ENCODE measurements at regions not wholly inside any gene's neighbourhood (a gene's known extent, or its start where the extent isn't known, plus 50 kb on each side); places are given as distances from the start of the nearest gene placed in this dataset.
"Not testable (repeated sequence)": the region's sequence is repeated elsewhere in the genome, so short reads cannot be mapped to it uniquely, and the experiment has no call there.

DNA sequence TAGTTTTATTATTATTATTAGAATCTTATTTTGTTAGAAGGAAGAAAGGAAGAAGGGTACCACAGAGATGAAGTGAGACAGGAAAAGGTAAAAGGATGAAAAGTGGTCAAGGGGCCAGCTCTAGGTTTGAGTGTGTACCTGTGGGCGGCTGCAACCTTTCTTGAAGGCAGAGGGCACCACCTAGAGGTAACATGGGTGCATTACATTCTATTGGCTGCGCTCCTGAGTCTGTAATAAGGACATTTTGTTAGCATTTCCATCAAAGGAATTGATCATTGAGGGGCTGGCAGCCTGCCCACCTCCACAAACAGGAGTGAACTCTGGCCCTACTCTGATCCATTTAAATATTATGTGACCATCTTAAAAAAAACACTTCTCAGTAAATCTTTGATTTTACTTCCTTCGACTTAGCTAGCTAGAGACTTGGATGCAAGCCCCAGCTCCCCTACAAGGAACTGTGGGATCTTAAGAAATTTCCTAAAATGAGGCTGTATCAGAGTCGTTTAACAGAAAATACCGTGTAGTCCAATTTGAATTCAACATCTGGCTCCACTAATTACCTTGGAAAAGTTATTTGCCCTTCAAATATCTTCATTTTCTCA lies 610.4 kb downstream of the IPMK start:
- DNase-seq (peak; percentile 22), ATAC-seq (peak in 1 of 2 donors; percentile 44)
- intact Hi-C loops (cut with DNase I), result no loop called here

DNA sequence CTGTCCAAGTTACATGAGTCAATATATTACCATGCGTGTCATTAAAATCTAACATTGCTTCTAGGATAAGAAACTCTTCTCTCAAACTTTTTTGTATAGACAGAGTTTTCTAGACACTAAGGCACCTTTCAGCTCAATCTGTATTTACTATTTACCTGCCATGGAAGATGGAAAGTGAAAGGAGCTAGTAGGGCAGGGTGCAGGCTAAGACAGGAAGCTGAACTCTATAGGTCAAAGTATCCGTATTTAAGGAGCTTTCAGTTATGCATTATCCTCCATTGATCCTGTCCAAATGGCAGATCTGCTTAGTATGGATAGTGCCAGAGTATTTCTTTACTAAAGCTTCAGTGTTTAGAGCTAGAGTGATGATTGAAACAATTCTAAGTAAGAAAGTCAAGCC lies 612.8 kb downstream of the IPMK start:
- no peak for ATAC-seq
- intact Hi-C loops (cut with DNase I), result no loop called here
- no peak for DNase-seq

DNA sequence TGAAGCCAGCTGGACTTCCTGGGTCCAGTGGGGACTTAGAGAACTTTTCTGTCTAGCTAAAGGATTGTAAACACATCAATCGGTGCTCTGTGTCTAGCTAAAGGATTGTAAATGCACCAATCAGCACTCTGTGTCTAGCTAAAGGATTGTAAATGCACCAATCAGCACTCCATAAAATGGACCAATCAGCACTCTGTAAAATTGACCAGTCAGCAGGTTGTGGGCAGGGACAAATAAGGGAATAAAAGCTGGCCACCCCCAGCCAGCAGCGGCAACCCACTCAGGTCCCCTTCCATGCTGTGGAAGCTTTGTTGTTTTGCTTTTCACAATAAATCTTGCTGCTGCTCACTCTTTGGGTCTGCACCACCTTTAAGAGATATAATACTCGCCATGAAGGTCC lies 622.6 kb downstream of the IPMK start:
- intact Hi-C loops (cut with DNase I); DNase-seq; ATAC-seq: not testable (repeated sequence)

DNA sequence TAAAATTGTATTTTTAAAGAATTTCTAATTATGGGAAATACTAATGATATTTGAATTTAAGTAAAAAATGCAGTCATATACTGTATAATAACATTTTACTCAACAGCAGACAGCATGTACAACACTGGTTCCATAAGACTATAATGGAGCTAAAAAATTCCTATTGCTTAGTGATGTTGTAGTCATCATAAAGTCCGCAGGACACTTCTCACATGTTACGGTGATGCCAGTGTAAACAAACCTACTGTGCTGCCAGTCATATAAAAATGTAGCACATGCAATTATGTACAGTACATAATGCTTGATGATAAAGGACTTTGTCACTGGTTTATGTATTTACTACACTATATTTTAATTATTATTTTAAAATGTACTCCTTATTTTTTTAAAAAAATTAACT lies 629.3 kb downstream of the IPMK start:
- intact Hi-C loops (cut with DNase I), result no loop called here
- no peak for ATAC-seq
- DNase-seq, result no peak

DNA sequence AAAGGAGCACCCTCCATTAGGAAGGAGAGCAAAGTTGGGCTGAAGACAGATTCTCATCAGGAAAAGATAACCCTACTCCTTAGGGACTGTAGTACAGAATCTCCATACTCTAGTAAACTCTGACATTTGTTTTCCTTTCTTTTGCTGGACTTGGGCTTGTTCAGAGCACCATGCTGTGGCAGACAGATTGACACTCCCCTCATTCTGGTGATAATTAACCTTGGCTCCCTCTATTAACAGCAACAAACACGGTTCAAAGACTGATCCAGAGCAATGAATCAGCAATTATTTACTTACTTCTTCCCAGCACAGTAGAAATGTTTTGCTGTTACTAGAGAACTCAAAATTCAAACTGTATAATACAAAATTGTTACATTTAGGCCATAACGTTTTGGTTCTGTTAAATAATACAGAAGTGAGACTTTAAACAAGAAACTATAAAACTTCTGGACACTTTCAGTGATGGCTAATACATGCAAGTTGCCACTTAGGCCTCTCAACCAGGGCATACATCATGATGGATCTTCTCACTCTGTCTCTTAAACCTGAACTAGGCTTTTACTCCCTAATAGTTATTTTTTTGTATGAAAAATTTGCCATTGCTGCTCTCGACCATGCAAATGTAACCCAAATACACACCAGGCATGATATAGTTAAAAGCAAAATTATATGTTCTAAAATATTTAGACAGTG lies 639.0 kb downstream of the IPMK start:
- DNase-seq (no peak), ATAC-seq (no peak)
- intact Hi-C loops (cut with DNase I), result no loop called here

DNA sequence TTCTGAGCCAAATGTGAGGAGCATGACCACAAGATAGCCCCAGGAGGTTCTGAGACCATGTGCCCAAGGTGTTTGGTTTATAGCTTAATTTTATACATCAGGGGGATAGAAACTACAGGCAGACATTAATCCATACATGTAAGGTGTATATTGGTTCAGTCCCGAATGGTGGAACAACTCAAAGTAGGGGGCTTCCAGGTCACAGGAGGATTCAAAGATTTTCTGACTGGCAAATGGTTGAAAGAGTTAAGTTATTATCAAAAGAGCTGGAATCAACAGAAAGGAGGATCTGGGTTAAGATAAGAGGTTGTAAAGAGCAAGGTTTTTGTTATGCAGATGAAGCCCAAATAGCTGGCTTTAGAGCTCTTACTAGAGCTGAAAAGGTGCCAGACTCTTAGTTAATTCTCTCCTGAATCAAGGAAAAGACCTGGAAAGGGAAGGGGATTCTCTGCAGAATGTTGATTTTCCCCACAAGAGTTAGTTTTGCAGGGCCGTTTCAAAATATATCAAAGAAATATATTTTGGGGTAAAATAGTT lies 640.0 kb downstream of the IPMK start:
- no peak for DNase-seq
- ATAC-seq, result no peak
- intact Hi-C loops (cut with DNase I), result no loop called here

DNA sequence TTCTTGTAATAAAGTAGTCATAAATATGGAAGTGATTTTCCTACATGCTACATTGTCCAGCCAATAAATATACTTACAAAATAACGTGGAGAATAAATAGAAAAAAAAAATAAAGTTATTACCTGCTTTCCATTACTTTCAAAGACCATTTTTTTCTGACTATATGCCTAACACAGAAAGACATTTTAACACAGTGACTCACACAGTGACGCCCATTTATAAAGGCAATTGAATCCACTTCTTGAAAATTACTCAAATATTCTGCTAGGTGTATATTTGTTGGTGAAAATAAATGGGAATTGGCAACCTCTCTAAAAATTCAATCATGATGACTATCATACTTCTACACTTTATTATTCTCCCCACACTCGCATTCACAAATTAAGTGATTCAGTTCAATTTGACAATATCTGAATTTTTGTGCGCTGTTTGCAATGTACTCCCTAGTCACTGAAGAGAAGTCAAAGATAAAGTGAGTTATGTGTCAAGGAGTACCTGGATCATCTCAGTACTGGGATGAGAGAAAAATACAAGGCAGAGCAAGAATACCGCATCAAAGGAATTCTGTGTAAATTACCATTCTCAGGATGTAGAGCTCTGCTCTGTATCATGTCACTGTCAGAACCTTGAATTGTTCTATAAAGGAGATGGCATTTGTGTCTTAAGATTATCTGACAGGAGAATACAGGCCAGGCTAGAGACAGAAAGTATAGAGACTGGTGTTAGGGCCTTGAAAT lies 642.7 kb downstream of the IPMK start:
- intact Hi-C loops (cut with DNase I), result no loop called here
- ATAC-seq (no peak), DNase-seq (no peak)

DNA sequence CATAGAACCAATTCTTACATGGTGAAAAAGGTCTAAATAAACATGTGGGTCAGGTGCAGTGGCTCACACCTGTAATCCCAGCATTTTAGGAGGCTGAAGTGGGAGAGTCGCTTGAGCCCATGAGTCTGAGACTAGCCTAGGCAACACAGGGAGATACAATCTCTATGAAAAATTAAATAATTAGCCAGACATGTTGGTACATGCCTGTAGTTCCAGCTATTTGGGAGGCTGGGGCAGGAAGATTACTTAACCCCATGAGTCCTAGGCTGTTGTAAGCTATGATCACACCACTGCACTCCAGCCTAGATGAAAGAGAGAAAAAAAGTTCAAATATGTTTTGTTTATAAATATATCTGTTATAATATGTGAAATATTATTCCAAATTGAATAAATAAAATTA lies 643.6 kb downstream of the IPMK start:
- no peak for ATAC-seq
- DNase-seq, result no peak
- intact Hi-C loops (cut with DNase I), result no loop called here

DNA sequence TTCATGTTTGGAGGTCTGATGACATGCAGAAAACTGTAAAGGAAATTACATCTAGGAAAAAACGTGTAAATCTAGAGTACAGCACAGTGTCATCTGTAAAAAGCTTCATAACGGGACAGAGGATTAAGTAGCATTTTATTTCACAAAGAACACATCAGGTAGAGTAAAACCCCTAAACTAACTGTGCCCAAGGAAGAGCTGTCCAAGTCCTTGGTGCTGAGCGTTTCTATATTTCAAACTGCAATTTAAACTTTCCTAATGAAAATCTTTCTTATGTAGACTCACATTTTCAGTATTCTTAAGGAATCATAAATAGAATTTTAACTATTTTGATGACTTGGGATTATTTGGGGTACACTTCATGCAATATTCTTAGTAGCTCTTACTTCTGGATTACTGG lies 646.2 kb downstream of the IPMK start:
- DNase-seq (no peak), ATAC-seq (no peak)
- intact Hi-C loops (cut with DNase I), result no loop called here

DNA sequence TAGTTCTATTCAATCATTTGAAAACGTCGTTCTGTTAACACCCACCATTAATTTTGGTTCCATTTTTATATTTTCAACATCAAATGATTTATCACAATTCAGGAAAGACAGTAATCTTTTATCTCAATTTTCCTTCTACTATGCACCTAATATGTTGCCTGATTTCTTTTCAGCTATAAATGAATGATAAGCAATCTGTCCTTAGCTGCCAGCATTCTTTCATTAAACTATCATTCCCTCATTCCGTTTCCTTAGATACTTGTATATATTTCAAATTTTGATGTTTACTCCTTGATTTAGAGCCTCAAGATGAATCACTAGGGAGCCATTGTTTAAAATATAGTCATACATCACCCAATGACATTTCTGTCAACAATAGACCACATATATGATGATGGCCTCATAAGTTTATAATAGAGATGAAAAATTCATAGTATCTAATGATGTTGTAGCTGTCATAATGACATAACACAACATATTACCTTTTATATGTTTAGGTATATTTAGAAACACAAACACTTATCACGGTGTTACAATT lies 661.7 kb downstream of the IPMK start:
- ATAC-seq, result no peak
- intact Hi-C loops (cut with DNase I), result no loop called here

DNA sequence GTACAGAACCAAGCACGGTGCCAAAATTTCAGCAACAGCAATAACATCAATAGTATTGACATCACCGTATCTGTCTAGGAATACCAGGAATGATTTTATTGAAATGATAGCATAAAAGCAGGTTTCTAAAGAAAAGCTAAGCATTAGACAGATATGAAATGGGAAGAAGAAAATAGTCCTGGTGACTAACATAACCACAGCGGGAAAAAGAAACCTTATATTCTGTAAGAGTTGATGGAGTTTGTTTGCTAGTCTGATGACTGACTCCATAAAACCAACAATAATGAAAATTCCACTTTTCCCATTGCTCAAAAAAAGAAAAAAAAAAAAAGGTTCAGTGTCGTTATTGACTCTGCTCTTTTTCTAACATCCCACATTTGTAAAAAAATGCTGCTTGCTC lies 668.3 kb downstream of the IPMK start:
- intact Hi-C loops (cut with DNase I), result no loop called here
- DNase-seq, result no peak
- ATAC-seq, result no peak

More for the DNA sequence above, 661.7 kb downstream of the IPMK start:
- no peak for DNase-seq

DNA sequence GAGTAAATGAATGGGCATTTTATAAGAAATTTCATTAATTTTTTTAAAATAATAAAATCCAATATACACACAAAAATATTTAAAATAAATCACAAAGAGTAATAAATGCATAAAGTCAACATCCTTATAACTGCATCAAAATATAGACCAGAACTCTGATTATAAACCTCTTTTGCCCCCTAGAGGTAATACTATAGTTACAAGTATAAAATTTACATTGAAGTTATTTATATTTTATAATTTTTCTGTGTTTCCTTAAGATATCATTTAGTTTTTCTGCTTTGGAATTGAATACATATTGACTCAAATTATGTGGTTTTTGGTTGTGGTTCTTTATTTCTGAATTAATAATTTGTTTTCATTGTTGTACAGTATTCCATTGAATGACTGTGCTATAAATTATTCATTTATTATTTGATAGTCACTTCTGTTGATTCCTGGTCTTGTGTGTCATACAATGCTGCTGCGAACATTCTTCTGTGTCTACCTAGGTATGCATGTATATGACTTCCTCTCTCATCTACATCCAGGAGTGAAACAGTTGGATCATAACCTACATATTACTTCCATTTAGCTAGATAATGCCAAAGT lies 673.6 kb downstream of the IPMK start:
- DNase-seq (no peak), ATAC-seq (no peak)
- intact Hi-C loops (cut with DNase I), result no loop called here

DNA sequence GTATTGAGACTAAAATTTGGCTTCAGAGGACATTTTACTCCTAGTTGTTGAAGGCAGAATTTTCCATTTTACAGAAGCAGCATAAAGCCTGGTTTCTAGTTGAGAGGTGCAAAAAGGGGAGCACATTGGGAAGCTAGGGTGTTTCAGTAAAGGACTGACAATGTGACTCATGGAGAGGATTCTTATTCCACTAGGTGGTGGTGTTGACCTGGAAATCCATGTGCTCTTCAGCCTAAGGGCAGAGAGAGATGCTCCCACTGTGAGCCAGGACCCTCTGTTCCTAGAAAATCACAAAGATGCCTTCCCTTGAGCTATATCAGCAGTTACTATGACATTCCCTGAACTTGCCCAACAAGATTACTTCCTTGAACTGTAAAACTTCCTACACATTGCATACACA lies 687.8 kb downstream of the IPMK start:
- intact Hi-C loops (cut with DNase I), result loop anchor here in 1 of 2 donors (10.0 kb wide), 2 partner anchors 265 to 565 kb away; no protein-coding TSS in a partner anchor
- no peak for DNase-seq
- no peak for ATAC-seq

DNA sequence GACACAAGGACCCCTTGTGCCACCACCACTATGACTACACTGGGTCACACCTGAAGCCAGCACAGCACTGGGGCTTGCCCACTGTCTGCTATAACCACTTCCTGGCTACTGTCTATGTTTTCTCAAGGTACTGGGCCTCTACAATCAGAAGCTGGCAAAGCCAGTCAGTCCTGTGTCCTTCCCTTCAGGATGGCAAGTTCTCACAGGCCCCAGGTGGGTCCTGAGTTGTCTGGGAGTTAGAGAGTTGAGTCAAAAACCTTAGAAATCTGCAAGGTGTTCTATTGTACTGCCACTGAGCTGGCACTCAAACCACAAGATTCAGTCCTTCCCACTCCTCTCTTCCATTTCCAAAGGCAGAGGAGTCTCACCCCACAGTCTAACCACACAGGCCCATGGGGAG lies 705.5 kb downstream of the IPMK start:
- intact Hi-C loops (cut with DNase I), result no loop called here
- ATAC-seq (no peak), DNase-seq (no peak)

DNA sequence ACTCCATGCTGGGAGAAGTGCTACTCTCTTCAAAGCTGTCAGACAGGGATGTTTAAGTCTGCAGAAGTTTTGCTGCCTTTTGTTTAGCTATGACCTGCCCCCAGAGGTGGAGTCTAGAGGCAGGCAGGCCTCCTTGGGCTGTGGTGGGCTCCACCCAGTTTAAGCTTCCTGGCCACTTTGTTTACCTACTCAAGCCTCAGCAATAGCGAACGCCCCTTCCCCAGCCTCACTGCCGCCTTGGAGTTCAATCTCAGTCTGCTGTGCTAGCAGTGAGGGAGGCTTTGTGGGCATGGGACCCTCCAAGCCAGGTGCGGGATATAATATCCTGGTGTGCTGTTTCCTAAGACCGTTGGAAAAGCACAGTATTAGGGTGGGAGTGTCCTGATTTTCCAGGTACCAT lies 715.9 kb downstream of the IPMK start:
- not testable (repeated sequence) for DNase-seq, ATAC-seq

DNA sequence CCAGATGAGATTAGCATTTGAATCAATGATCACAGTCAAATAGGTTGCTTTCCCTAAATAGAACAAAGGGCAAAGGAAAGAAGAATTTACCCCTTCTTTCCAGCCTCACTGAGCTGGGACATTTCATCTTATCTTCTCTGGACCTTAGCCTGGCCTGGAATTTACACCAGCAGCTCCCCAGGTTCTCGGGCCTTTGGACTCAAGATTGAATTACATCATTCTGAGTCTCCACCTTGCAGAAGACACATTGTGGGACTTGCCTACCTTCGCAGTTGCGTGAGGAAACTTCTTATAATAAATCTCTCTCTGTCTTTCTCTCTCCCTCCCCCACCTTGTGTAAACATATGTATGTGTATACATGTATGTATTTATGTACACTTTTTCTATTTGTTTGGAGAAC lies 732.4 kb downstream of the IPMK start:
- ATAC-seq (no peak), DNase-seq (no peak)
- intact Hi-C loops (cut with DNase I), result no loop called here

More for the DNA sequence above, 715.9 kb downstream of the IPMK start:
- intact Hi-C loops (cut with DNase I), result not testable (repeated sequence)

DNA sequence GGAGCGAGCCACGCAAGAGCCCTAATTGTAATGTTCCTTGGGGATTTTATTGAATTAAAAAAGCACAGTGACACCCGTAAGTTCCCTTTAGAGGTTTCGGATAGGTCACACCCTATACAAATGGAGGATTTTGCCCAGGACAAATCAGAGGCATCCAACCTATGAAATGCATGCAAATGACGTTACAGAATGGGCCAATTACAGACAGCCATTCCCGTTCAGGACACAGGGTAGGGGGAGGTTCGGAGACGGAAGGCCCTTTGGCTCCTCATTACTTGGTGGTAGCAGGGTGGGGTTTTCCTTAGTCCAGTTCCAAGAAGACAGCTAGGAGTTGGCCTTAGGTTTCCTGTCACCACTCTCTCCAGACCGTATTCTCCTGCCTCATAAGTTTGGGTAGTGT lies 754.1 kb downstream of the IPMK start:
- DNase-seq (no peak), ATAC-seq (no peak)
- intact Hi-C loops (cut with DNase I), result no loop called here

DNA sequence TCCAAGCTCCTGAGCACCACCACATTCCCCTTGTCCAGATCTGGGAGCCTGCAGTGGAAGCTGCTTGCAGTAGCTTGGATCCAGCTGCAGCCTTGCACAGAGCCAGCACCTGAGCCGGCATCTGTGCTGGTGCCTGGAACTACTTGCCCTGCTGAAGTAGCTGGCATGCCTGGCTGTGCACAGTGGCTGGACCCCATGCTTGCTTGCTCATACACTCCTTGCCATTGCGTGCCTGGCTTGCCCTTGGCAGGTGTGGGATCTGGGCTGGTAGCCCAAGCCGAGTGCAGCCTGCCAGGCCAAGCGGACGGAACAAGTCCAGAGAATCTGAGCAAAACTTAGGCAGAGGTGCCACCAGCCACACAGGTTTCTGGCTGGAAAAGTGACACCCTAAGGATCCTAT lies 759.9 kb downstream of the IPMK start:
- intact Hi-C loops (cut with DNase I), result no loop called here
- DNase-seq, result no peak
- no peak for ATAC-seq

DNA sequence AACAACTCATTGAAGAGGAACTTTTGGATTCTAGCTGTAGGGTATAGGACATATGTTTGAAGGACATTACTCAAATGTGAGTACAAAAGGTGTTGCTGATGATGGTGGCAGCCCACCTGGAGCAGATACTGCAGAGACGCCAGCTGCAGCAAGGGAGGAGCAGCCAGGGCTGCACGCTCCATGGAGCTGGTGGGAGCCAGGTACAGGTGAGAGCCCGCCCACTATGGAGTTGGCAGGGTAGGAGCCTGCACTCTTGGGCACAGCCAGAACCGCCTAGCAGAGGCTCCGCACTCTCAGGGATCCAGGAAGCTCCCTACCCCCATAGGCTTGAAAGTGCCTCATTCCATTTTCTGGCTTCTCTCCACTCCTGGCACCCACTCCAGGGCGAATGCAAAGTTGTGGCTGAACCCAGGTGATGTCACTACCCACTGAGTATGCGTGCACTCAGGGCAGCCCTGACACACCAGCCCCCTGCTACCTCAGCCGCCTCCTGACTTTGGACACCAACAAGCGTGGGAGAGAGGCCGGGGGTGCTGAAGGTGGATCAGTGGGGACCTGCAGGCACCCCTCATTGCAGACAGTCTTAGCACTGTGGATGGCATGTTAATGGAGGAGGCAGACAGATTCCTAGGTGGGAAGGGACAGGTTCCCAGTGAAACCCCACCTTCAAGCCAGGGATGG lies 761.1 kb downstream of the IPMK start:
- ATAC-seq (no peak), DNase-seq (no peak)
- intact Hi-C loops (cut with DNase I), result no loop called here
